ENCODE measurements at regions not wholly inside any gene's neighbourhood (a gene's known extent, or its start where the extent isn't known, plus 50 kb on each side); places are given as distances from the start of the nearest gene placed in this dataset.

- H4K20me1 ChIP-seq (ENCODE audit: insufficient read depth) = no peaks in the 10 kb centered on the region
- H3K9me2 ChIP-seq (ENCODE audit: insufficient read depth, low read length) = no peaks in the 10 kb centered on the region
- no peaks in the 10 kb centered on the region for H3F3A ChIP-seq (ENCODE audit: insufficient read depth, low read length, poor library complexity, severe bottlenecking)
- H3K9me3 ChIP-seq (ENCODE audit: low read length) = no peaks in the 10 kb centered on the region
- no peak overlapping the region for H3K4me3 ChIP-seq (ENCODE audit: low read length)
- no peak overlapping the region for H3K27ac ChIP-seq (ENCODE audit: low read length)
- H3K27me3 ChIP-seq (ENCODE audit: insufficient read depth, low read depth, low read length) = no peaks in the 10 kb centered on the region
- no peaks in the 10 kb centered on the region for H3K36me3 ChIP-seq (ENCODE audit: insufficient read depth, low read length)
- TF ChIP-seq MXI1 (conservative IDR thresholded peaks at IDR 0.05; ENCODE audit: poor library complexity, severe bottlenecking) (no peak), EZH2 (IDR thresholded peaks at IDR 0.05; ENCODE audit: borderline replicate concordance, insufficient read depth, low read length, poor library complexity, severe bottlenecking) (no peak), POLR2AphosphoS5 (IDR thresholded peaks at IDR 0.05) (no peak), SMC3 (conservative IDR thresholded peaks at IDR 0.05; ENCODE audit: poor library complexity) (no peak), EP300 (conservative IDR thresholded peaks at IDR 0.05; ENCODE audit: poor library complexity, severe bottlenecking) (no peak), REST (IDR thresholded peaks at IDR 0.05; ENCODE audit: borderline replicate concordance) (no peak), TAF1 (IDR thresholded peaks at IDR 0.05; ENCODE audit: low read depth) (no peak), CTCF (IDR thresholded peaks at IDR 0.05; ENCODE audit: poor library complexity, severe bottlenecking) (no peak), RAD21 (conservative IDR thresholded peaks at IDR 0.05) (no peak)
- H2AFZ ChIP-seq (ENCODE audit: low read depth, low read length) = no peak overlapping the region
- H3K9ac ChIP-seq (ENCODE audit: low read length) = no peak overlapping the region
- no peaks in the 10 kb centered on the region for H3K79me2 ChIP-seq (replicated peaks; ENCODE audit: insufficient read depth, low read length)
- H3K4me2 ChIP-seq (ENCODE audit: low read length) = no peak overlapping the region
These were observed 731.4 kb downstream of the PLOD2 start for GRCh38 chr3:145429546-145429945.

GRCh38 chr3:145448436-145448835, 712.5 kb downstream of the PLOD2 start:
- Histone ChIP-seq H4K20me1 (ENCODE audit: insufficient read depth) (no peaks in the 10 kb centered on the region), H3K9me3 (ENCODE audit: low read length) (no peaks in the 10 kb centered on the region), H3K9me2 (ENCODE audit: insufficient read depth, low read length) (no peaks in the 10 kb centered on the region), H3K9ac (ENCODE audit: low read length) (no peak overlapping the region), H3K27ac (ENCODE audit: low read length) (no peak overlapping the region), H3K79me2 (replicated peaks; ENCODE audit: insufficient read depth, low read length) (no peaks in the 10 kb centered on the region), H3K4me3 (ENCODE audit: low read length) (no peak overlapping the region), H3F3A (ENCODE audit: insufficient read depth, low read length, poor library complexity, severe bottlenecking) (no peaks in the 10 kb centered on the region), H3K36me3 (ENCODE audit: insufficient read depth, low read length) (no peaks in the 10 kb centered on the region), H3K27me3 (ENCODE audit: insufficient read depth, low read depth, low read length) (no peaks in the 10 kb centered on the region), H2AFZ (ENCODE audit: low read depth, low read length) (no peak overlapping the region), H3K4me2 (ENCODE audit: low read length) (no peak overlapping the region)
- TF ChIP-seq SMC3 (conservative IDR thresholded peaks at IDR 0.05; ENCODE audit: poor library complexity) (no peak), POLR2AphosphoS5 (IDR thresholded peaks at IDR 0.05) (no peak), RAD21 (conservative IDR thresholded peaks at IDR 0.05) (no peak), REST (IDR thresholded peaks at IDR 0.05; ENCODE audit: borderline replicate concordance) (no peak), MXI1 (conservative IDR thresholded peaks at IDR 0.05; ENCODE audit: poor library complexity, severe bottlenecking) (no peak), EP300 (conservative IDR thresholded peaks at IDR 0.05; ENCODE audit: poor library complexity, severe bottlenecking) (no peak), TAF1 (IDR thresholded peaks at IDR 0.05; ENCODE audit: low read depth) (no peak), CTCF (IDR thresholded peaks at IDR 0.05; ENCODE audit: poor library complexity, severe bottlenecking) (no peak), EZH2 (IDR thresholded peaks at IDR 0.05; ENCODE audit: borderline replicate concordance, insufficient read depth, low read length, poor library complexity, severe bottlenecking) (no peak)
